Activated naive CD8-positive, alpha-beta T cell (primary cell): ENCODE measurements at regions not wholly inside any gene's neighbourhood (a gene's known extent, or its start where the extent isn't known, plus 50 kb on each side); places are given as distances from the start of the nearest gene placed in this dataset.

Experiments
- H3K27ac Mint-ChIP-seq: one replicate; pipeline ENCODE4 v1.8.0; 2021; ENCODE audit warnings: mixed read lengths
- H3K27me3 Mint-ChIP-seq: one replicate; pipeline ENCODE4 v1.8.0; 2021; ENCODE audit warnings: mixed read lengths
- H3K36me3 Mint-ChIP-seq: one replicate; pipeline ENCODE4 v1.8.0; 2021; ENCODE audit warnings: mixed read lengths
- H3K4me1 Mint-ChIP-seq: one replicate; pipeline ENCODE4 v1.8.0; 2021; ENCODE audit warnings: low read depth, mixed read lengths
- H3K4me3 Mint-ChIP-seq: one replicate; pipeline ENCODE4 v1.8.0; 2021; ENCODE audit warnings: mild to moderate bottlenecking, mixed read lengths
- H3K9me3 Mint-ChIP-seq: one replicate; pipeline ENCODE4 v1.8.0; 2021; ENCODE audit warnings: low read depth, mixed read lengths

GRCh38 chr6:138593124-138593877, 94.0 kb upstream of the NHSL1 start:
- H3K9me3 Mint-ChIP-seq, result no peaks in the 10 kb centered on the region
- peak overlapping the region; percentile 18 for H3K27ac Mint-ChIP-seq
- H3K4me3 Mint-ChIP-seq, result peak overlapping the region; percentile 73
- H3K36me3 Mint-ChIP-seq, result no peaks in the 10 kb centered on the region
- peaks cover 20% of the 10 kb centered on the region for H3K4me1 Mint-ChIP-seq
- H3K27me3 Mint-ChIP-seq, result no peaks in the 10 kb centered on the region

- Mint-ChIP-seq H3K4me1 (peaks cover 16% of the 10 kb centered on the region), H3K36me3 (no peaks in the 10 kb centered on the region), H3K4me3 (peak overlapping the region; percentile 73), H3K27ac (no peak overlapping the region), H3K27me3 (no peaks in the 10 kb centered on the region), H3K9me3 (no peaks in the 10 kb centered on the region)
These were observed 94.8 kb upstream of the NHSL1 start for GRCh38 chr6:138593909-138594757.

GRCh38 chr6:138594758-138595140, 95.5 kb upstream of the NHSL1 start:
- H3K9me3 Mint-ChIP-seq, result no peaks in the 10 kb centered on the region
- no peaks in the 10 kb centered on the region for H3K27me3 Mint-ChIP-seq
- peaks cover 16% of the 10 kb centered on the region for H3K4me1 Mint-ChIP-seq
- H3K27ac Mint-ChIP-seq, result no peak overlapping the region
- no peaks in the 10 kb centered on the region for H3K36me3 Mint-ChIP-seq
- no peak overlapping the region for H3K4me3 Mint-ChIP-seq

GRCh38 chr6:138596126-138596525, 96.8 kb upstream of the NHSL1 start:
- Mint-ChIP-seq H3K9me3 (no peaks in the 10 kb centered on the region), H3K4me1 (peaks cover 16% of the 10 kb centered on the region), H3K27ac (no peak overlapping the region), H3K36me3 (no peaks in the 10 kb centered on the region), H3K4me3 (no peak overlapping the region), H3K27me3 (peaks cover 1% of the 10 kb centered on the region)

- Mint-ChIP-seq H3K4me1 (peaks cover 16% of the 10 kb centered on the region), H3K9me3 (no peaks in the 10 kb centered on the region), H3K36me3 (no peaks in the 10 kb centered on the region), H3K27me3 (peaks cover 3% of the 10 kb centered on the region), H3K4me3 (no peak overlapping the region), H3K27ac (no peak overlapping the region)
These were observed 97.3 kb upstream of the NHSL1 start for GRCh38 chr6:138596591-138596990.

- Mint-ChIP-seq H3K36me3 (no peaks in the 10 kb centered on the region), H3K9me3 (no peaks in the 10 kb centered on the region), H3K4me3 (no peak overlapping the region), H3K4me1 (peaks cover 16% of the 10 kb centered on the region), H3K27ac (no peak overlapping the region), H3K27me3 (peaks cover 6% of the 10 kb centered on the region)
These were observed 98.0 kb upstream of the NHSL1 start for GRCh38 chr6:138597336-138597735.

GRCh38 chr6:138598562-138599173, 99.4 kb upstream of the NHSL1 start:
- H3K4me1 Mint-ChIP-seq, result peaks cover 4% of the 10 kb centered on the region
- no peaks in the 10 kb centered on the region for H3K36me3 Mint-ChIP-seq
- no peak overlapping the region for H3K27ac Mint-ChIP-seq
- H3K9me3 Mint-ChIP-seq, result no peaks in the 10 kb centered on the region
- H3K27me3 Mint-ChIP-seq, result peaks cover 10% of the 10 kb centered on the region
- H3K4me3 Mint-ChIP-seq, result no peak overlapping the region

- H3K4me3 Mint-ChIP-seq, result no peak overlapping the region
- H3K27ac Mint-ChIP-seq, result no peak overlapping the region
- H3K9me3 Mint-ChIP-seq, result no peaks in the 10 kb centered on the region
- peaks cover 11% of the 10 kb centered on the region for H3K27me3 Mint-ChIP-seq
- H3K36me3 Mint-ChIP-seq, result no peaks in the 10 kb centered on the region
- H3K4me1 Mint-ChIP-seq, result no peaks in the 10 kb centered on the region
These were observed 101.0 kb upstream of the NHSL1 start for GRCh38 chr6:138600261-138600660.

GRCh38 chr6:138600726-138601125, 101.4 kb upstream of the NHSL1 start:
- no peak overlapping the region for H3K27ac Mint-ChIP-seq
- no peaks in the 10 kb centered on the region for H3K36me3 Mint-ChIP-seq
- no peaks in the 10 kb centered on the region for H3K9me3 Mint-ChIP-seq
- no peaks in the 10 kb centered on the region for H3K4me1 Mint-ChIP-seq
- no peak overlapping the region for H3K4me3 Mint-ChIP-seq
- peaks cover 11% of the 10 kb centered on the region for H3K27me3 Mint-ChIP-seq

GRCh38 chr6:138601128-138601527, 101.8 kb upstream of the NHSL1 start:
- no peaks in the 10 kb centered on the region for H3K9me3 Mint-ChIP-seq
- no peak overlapping the region for H3K27ac Mint-ChIP-seq
- H3K4me1 Mint-ChIP-seq, result no peaks in the 10 kb centered on the region
- peaks cover 11% of the 10 kb centered on the region for H3K27me3 Mint-ChIP-seq
- H3K4me3 Mint-ChIP-seq, result no peak overlapping the region
- no peaks in the 10 kb centered on the region for H3K36me3 Mint-ChIP-seq

GRCh38 chr6:138605958-138606357, 106.7 kb upstream of the NHSL1 start:
- Mint-ChIP-seq H3K27ac (no peak overlapping the region), H3K27me3 (peaks cover 15% of the 10 kb centered on the region), H3K4me1 (no peaks in the 10 kb centered on the region)

GRCh38 chr6:138607478-138608433, 108.5 kb upstream of the NHSL1 start:
- H3K9me3 Mint-ChIP-seq, result no peaks in the 10 kb centered on the region
- peaks cover 8% of the 10 kb centered on the region for H3K27me3 Mint-ChIP-seq
- H3K27ac Mint-ChIP-seq, result no peak overlapping the region
- H3K36me3 Mint-ChIP-seq, result no peaks in the 10 kb centered on the region
- H3K4me1 Mint-ChIP-seq, result no peaks in the 10 kb centered on the region
- H3K4me3 Mint-ChIP-seq, result no peak overlapping the region

More at GRCh38 chr6:138605958-138606357, 106.7 kb upstream of the NHSL1 start:
- H3K36me3 Mint-ChIP-seq, result no peaks in the 10 kb centered on the region
- no peaks in the 10 kb centered on the region for H3K9me3 Mint-ChIP-seq
- no peak overlapping the region for H3K4me3 Mint-ChIP-seq

GRCh38 chr6:138608896-138609295, 109.6 kb upstream of the NHSL1 start:
- H3K9me3 Mint-ChIP-seq, result no peaks in the 10 kb centered on the region
- no peaks in the 10 kb centered on the region for H3K4me1 Mint-ChIP-seq
- H3K27ac Mint-ChIP-seq, result no peak overlapping the region
- H3K27me3 Mint-ChIP-seq, result peaks cover 4% of the 10 kb centered on the region
- no peaks in the 10 kb centered on the region for H3K36me3 Mint-ChIP-seq
- H3K4me3 Mint-ChIP-seq, result no peak overlapping the region

GRCh38 chr6:138609801-138610430, 110.6 kb upstream of the NHSL1 start:
- no peak overlapping the region for H3K4me3 Mint-ChIP-seq
- H3K27me3 Mint-ChIP-seq, result peaks cover 4% of the 10 kb centered on the region
- H3K36me3 Mint-ChIP-seq, result no peaks in the 10 kb centered on the region
- no peaks in the 10 kb centered on the region for H3K9me3 Mint-ChIP-seq
- H3K4me1 Mint-ChIP-seq, result no peaks in the 10 kb centered on the region
- no peak overlapping the region for H3K27ac Mint-ChIP-seq
